HEK293 (cell line): ENCODE measurements at regions not wholly inside any gene's neighbourhood (a gene's known extent, or its start where the extent isn't known, plus 50 kb on each side); places are given as distances from the start of the nearest gene placed in this dataset.

Source experiments
- CTCF ChIA-PET: fragments of 350-600 bp; formaldehyde crosslinking; extraction: SDS; loops from one replicate; lab custom pipeline; 2021; ENCODE audit warnings: antibody characterized with exemption; lab: Yijun Ruan, JAX
- POLR2A ChIA-PET: fragments of 300-600 bp; formaldehyde crosslinking; extraction: SDS; loops from one replicate; lab custom pipeline; 2020; ENCODE audit warnings: antibody characterized with exemption, inconsistent platforms; lab: Yijun Ruan, JAX
- H3K27ac ChIP-seq: fragments of 200-500 bp; sonication (Bioruptor generic); 2 replicates; pipeline ENCODE4 v1.5.1; 2014; ENCODE audit warnings: low read depth, low read length, control low read depth, inconsistent platforms; ENCODE audit errors: extremely low read depth
- H3K36me3 ChIP-seq, 2 experiments: fragments of 200-500 bp in 1 of 2; sonication (Bioruptor generic) in 1 of 2; 1 replicate in 1 of 2; 2 replicates in 1 of 2; pipeline ENCODE4 v1.5.1; 2014 to 2017; ENCODE audit warnings: inconsistent platforms in 2 of 2, low read length in 2 of 2; ENCODE audit not compliant: control insufficient read depth in 2 of 2, insufficient read depth in 1 of 2
- H3K4me1 ChIP-seq: fragments of 200-500 bp; sonication (Bioruptor generic); 2 replicates; pipeline ENCODE4 v1.5.1; 2014; ENCODE audit warnings: mild to moderate bottlenecking, low read length, inconsistent platforms; ENCODE audit not compliant: control insufficient read depth, insufficient read depth
- H3K4me3 ChIP-seq: 2 replicates; pipeline ENCODE4 v1.5.1; 2011; ENCODE audit warnings: low read depth, mild to moderate bottlenecking, control low read depth, low read length, moderate library complexity
- H3K9me3 ChIP-seq: fragments of 200-500 bp; sonication (Bioruptor generic); 2 replicates; pipeline ENCODE4 v1.5.1; 2014; ENCODE audit warnings: low read depth, low read length, inconsistent platforms; ENCODE audit not compliant: control insufficient read depth, insufficient read depth
- GLI4 ChIP-seq: fragments of 450-650 bp; formaldehyde crosslinking; IDR thresholded peaks from 2 replicates; pipeline ENCODE4 v1.5.1; 2016; ENCODE audit warnings: missing biosample characterization, missing genetic modification characterization
- KLF7 ChIP-seq: fragments of 450-650 bp; formaldehyde crosslinking; IDR thresholded peaks from 2 replicates; pipeline ENCODE4 v1.5.1; 2016; ENCODE audit warnings: missing biosample characterization, missing genetic modification characterization, borderline replicate concordance
- MYNN ChIP-seq: fragments of 450-650 bp; formaldehyde crosslinking; IDR thresholded peaks from 2 replicates; pipeline ENCODE4 v1.5.1; 2016; ENCODE audit warnings: missing biosample characterization, missing genetic modification characterization, borderline replicate concordance
- TRIM28 ChIP-seq: IDR thresholded peaks from 2 replicates; pipeline ENCODE4 v1.6.1; 2011; ENCODE audit warnings: low read length, control low read depth, borderline replicate concordance
- ZFHX2 ChIP-seq: fragments of 450-650 bp; formaldehyde crosslinking; conservative IDR thresholded peaks from 2 replicates; pipeline ENCODE4 v1.5.1; 2016; ENCODE audit warnings: missing biosample characterization, missing genetic modification characterization
- ZFP37 ChIP-seq: fragments of 450-650 bp; formaldehyde crosslinking; IDR thresholded peaks from 2 replicates; pipeline ENCODE4 v1.5.1; 2016; ENCODE audit warnings: missing biosample characterization, missing genetic modification characterization
- ZNF114 ChIP-seq: fragments of 450-650 bp; formaldehyde crosslinking; IDR thresholded peaks from 2 replicates; pipeline ENCODE4 v1.5.0; 2017; ENCODE audit warnings: missing biosample characterization, missing genetic modification characterization
- ZNF132 ChIP-seq: fragments of 450-650 bp; formaldehyde crosslinking; IDR thresholded peaks from 2 replicates; pipeline ENCODE4 v1.5.1; 2017; ENCODE audit warnings: missing biosample characterization, missing genetic modification characterization, borderline replicate concordance
- ZNF221 ChIP-seq: fragments of 450-650 bp; formaldehyde crosslinking; IDR thresholded peaks from 2 replicates; pipeline ENCODE4 v1.5.1; 2017; ENCODE audit warnings: missing biosample characterization, missing genetic modification characterization, borderline replicate concordance
- ZNF423 ChIP-seq: fragments of 450-650 bp; formaldehyde crosslinking; IDR thresholded peaks from 2 replicates; pipeline ENCODE4 v1.5.1; 2016; ENCODE audit warnings: missing biosample characterization, missing genetic modification characterization
- ZNF433 ChIP-seq: fragments of 450-650 bp; formaldehyde crosslinking; IDR thresholded peaks from 2 replicates; pipeline ENCODE4 v1.5.1; 2016; ENCODE audit warnings: missing biosample characterization, missing genetic modification characterization, low read depth
- ZNF510 ChIP-seq: fragments of 450-650 bp; formaldehyde crosslinking; IDR thresholded peaks from 2 replicates; pipeline ENCODE4 v1.5.1; 2018; ENCODE audit warnings: mild to moderate bottlenecking, missing genetic modification characterization, missing biosample characterization; ENCODE audit not compliant: insufficient replicate concordance
- ZNF518A ChIP-seq: fragments of 450-650 bp; formaldehyde crosslinking; conservative IDR thresholded peaks from 2 replicates; pipeline ENCODE4 v1.5.1; 2016; ENCODE audit warnings: low read depth, missing biosample characterization, missing genetic modification characterization
- ZNF621 ChIP-seq: fragments of 450-650 bp; formaldehyde crosslinking; IDR thresholded peaks from 2 replicates; pipeline ENCODE4 v1.5.1; 2017; ENCODE audit warnings: missing biosample characterization, missing genetic modification characterization
- ZNF654 ChIP-seq: fragments of 450-650 bp; formaldehyde crosslinking; IDR thresholded peaks from 2 replicates; pipeline ENCODE4 v1.5.1; 2016; ENCODE audit warnings: low read depth, missing biosample characterization, missing genetic modification characterization
- ZNF701 ChIP-seq: fragments of 450-650 bp; formaldehyde crosslinking; IDR thresholded peaks from 2 replicates; pipeline ENCODE4 v1.5.1; 2016; ENCODE audit warnings: missing biosample characterization, missing genetic modification characterization
- ZNF704 ChIP-seq: fragments of 450-650 bp; formaldehyde crosslinking; IDR thresholded peaks from 2 replicates; pipeline ENCODE4 v1.5.1; 2016; ENCODE audit warnings: missing biosample characterization, missing genetic modification characterization
- ZNF707 ChIP-seq: fragments of 450-650 bp; formaldehyde crosslinking; IDR thresholded peaks from 2 replicates; pipeline ENCODE4 v1.5.1; 2016; ENCODE audit warnings: missing biosample characterization, missing genetic modification characterization
- ZNF747 ChIP-seq: fragments of 450-650 bp; formaldehyde crosslinking; IDR thresholded peaks from 2 replicates; pipeline ENCODE4 v1.5.1; 2016; ENCODE audit warnings: missing biosample characterization, missing genetic modification characterization
- ZNF785 ChIP-seq: fragments of 450-650 bp; formaldehyde crosslinking; IDR thresholded peaks from 2 replicates; pipeline ENCODE4 v1.5.1; 2016; ENCODE audit warnings: missing biosample characterization, missing genetic modification characterization
- ZSCAN18 ChIP-seq: fragments of 450-650 bp; formaldehyde crosslinking; IDR thresholded peaks from 2 replicates; pipeline ENCODE4 v1.5.1; 2016; ENCODE audit warnings: missing biosample characterization, missing genetic modification characterization
- ZSCAN4 ChIP-seq: fragments of 450-650 bp; formaldehyde crosslinking; IDR thresholded peaks from 2 replicates; pipeline ENCODE4 v1.5.1; 2017; ENCODE audit warnings: missing biosample characterization, missing genetic modification characterization
- ZXDB ChIP-seq: fragments of 450-650 bp; formaldehyde crosslinking; IDR thresholded peaks from 2 replicates; pipeline ENCODE4 v1.5.1; 2016; ENCODE audit warnings: missing biosample characterization, missing genetic modification characterization

GRCh38 chr5:112528928-112529327 is 109.9 kb upstream of the EPB41L4A start:
- no peak overlapping the region for H3K27ac ChIP-seq
- H3K4me1 ChIP-seq = no peaks in the 10 kb centered on the region
- POLR2A ChIA-PET = no interaction called here
- no peak overlapping the region for H3K4me3 ChIP-seq
- CTCF ChIA-PET = interaction anchor here (0.7 to 3.0 kb wide), 6 partner anchors 10 to 61 kb away, joined by 3 to 10 read pairs (median 4); no protein-coding TSS in a partner anchor
- no peaks in the 10 kb centered on the region for H3K36me3 ChIP-seq
- TF ChIP-seq ZSCAN4 (tag by site-specific recombination) (no peak), ZNF701 (tag by site-specific recombination) (no peak), ZNF423 (tag by site-specific recombination) (no peak), ZNF114 (tag by site-specific recombination) (no peak), ZNF704 (tag by site-specific recombination) (no peak), ZFP37 (tag by site-specific recombination) (no peak), ZNF221 (tag by site-specific recombination) (no peak), ZNF747 (tag by site-specific recombination) (no peak), TRIM28 (no peak), MYNN (tag by site-specific recombination) (no peak)
- H3K9me3 ChIP-seq = no peaks in the 10 kb centered on the region

- CTCF ChIA-PET = interaction anchor here (0.7 to 3.0 kb wide), 6 partner anchors 9 to 1751 kb away, joined by 3 to 10 read pairs (median 4); no protein-coding TSS in a partner anchor
- no peak overlapping the region for H3K27ac ChIP-seq
- TF ChIP-seq ZNF654 (tag by site-specific recombination) = peak; percentile 40
- TF ChIP-seq ZXDB (tag by site-specific recombination) = no peak
- no peak for TF ChIP-seq ZNF510
- TF ChIP-seq, all 188 proteins: peak for 1
- no peak overlapping the region for H3K4me3 ChIP-seq
- no peaks in the 10 kb centered on the region for H3K36me3 ChIP-seq
- H3K4me1 ChIP-seq = no peaks in the 10 kb centered on the region
- no peaks in the 10 kb centered on the region for H3K9me3 ChIP-seq
- POLR2A ChIA-PET = no interaction called here
Measured at GRCh38 chr5:112529525-112529924, 110.4 kb upstream of the EPB41L4A start.

- Histone ChIP-seq H3K9me3 (no peaks in the 10 kb centered on the region), H3K27ac (no peak overlapping the region), H3K4me1 (no peaks in the 10 kb centered on the region), H3K4me3 (no peak overlapping the region), H3K36me3 (no peaks in the 10 kb centered on the region)
- POLR2A ChIA-PET = interaction anchor here (0.5 to 0.6 kb wide), 2 partner anchors 12 to 95 kb away, joined by 3 to 7 read pairs; no protein-coding TSS in a partner anchor
- CTCF ChIA-PET = interaction anchor here (0.6 to 1.7 kb wide), 4 partner anchors 18 to 358 kb away, joined by 3 to 6 read pairs (median 3); no protein-coding TSS in a partner anchor
- TF ChIP-seq ZNF518A (tag by site-specific recombination) (no peak), KLF7 (tag by site-specific recombination) (no peak), GLI4 (tag by site-specific recombination) (no peak), ZSCAN18 (tag by site-specific recombination) (no peak), ZNF621 (no peak), ZNF654 (tag by site-specific recombination) (no peak), ZNF707 (no peak), ZNF785 (no peak), ZFHX2 (no peak), ZNF132 (tag by site-specific recombination) (no peak), ZNF433 (no peak)
Measured at GRCh38 chr5:112532654-112533360, 113.7 kb upstream of the EPB41L4A start.
